HEK293T (cell line): ENCODE measurements at regions not wholly inside any gene's neighbourhood (a gene's known extent, or its start where the extent isn't known, plus 50 kb on each side); places are given as distances from the start of the nearest gene placed in this dataset.

ENCODE experiments used
- CTCF ChIA-PET: fragments of 350-600 bp; formaldehyde crosslinking; extraction: SDS; loops from one replicate; lab custom pipeline; 2021; ENCODE audit warnings: antibody characterized with exemption, inconsistent platforms; lab: Yijun Ruan, JAX
- POLR2A ChIA-PET: fragments of 350-600 bp; formaldehyde crosslinking; extraction: SDS; loops from one replicate; lab custom pipeline; 2020; ENCODE audit warnings: antibody characterized with exemption, inconsistent platforms; lab: Yijun Ruan, JAX
- DNase-seq: peaks from one replicate; pipeline ENCODE4 v3.0.0; 2012; ENCODE audit warnings: mixed read lengths; ENCODE audit errors: extremely low spot score
- ARNT ChIP-seq: fragments of 450-650 bp; IDR thresholded peaks from 2 replicates; pipeline ENCODE4 v1.6.1; 2017; ENCODE audit warnings: mild to moderate bottlenecking
- BHLHE40 ChIP-seq: fragments of 450-650 bp; IDR thresholded peaks from 2 replicates; pipeline ENCODE4 v1.6.1; 2016; ENCODE audit warnings: mild to moderate bottlenecking, moderate library complexity, borderline replicate concordance
- CTBP1 ChIP-seq: fragments of 450-650 bp; IDR thresholded peaks from 2 replicates; pipeline ENCODE4 v1.6.1; 2016; ENCODE audit warnings: borderline replicate concordance
- ELF4 ChIP-seq: fragments of 450-650 bp; IDR thresholded peaks from 2 replicates; pipeline ENCODE4 v1.6.1; 2017; ENCODE audit warnings: antibody characterized with exemption
- FOXA1 ChIP-seq: fragments of 450-650 bp; IDR thresholded peaks from 2 replicates; pipeline ENCODE4 v1.6.1; 2016; ENCODE audit warnings: mild to moderate bottlenecking
- FOXK2 ChIP-seq: fragments of 450-650 bp; IDR thresholded peaks from 2 replicates; pipeline ENCODE4 v1.6.1; 2016; ENCODE audit warnings: mild to moderate bottlenecking
- FOXM1 ChIP-seq: fragments of 450-650 bp; IDR thresholded peaks from 2 replicates; pipeline ENCODE4 v1.6.1; 2017; ENCODE audit warnings: mild to moderate bottlenecking, borderline replicate concordance
- HDGF ChIP-seq: fragments of 450-650 bp; IDR thresholded peaks from 2 replicates; pipeline ENCODE4 v1.6.1; 2017; ENCODE audit warnings: antibody characterized with exemption, borderline replicate concordance
- L3MBTL2 ChIP-seq: fragments of 450-650 bp; conservative IDR thresholded peaks from 2 replicates; pipeline ENCODE4 v1.6.1; 2016; ENCODE audit warnings: mild to moderate bottlenecking
- LEF1 ChIP-seq: fragments of 450-650 bp; IDR thresholded peaks from 2 replicates; pipeline ENCODE4 v1.6.1; 2017; ENCODE audit warnings: mild to moderate bottlenecking, borderline replicate concordance
- NFRKB ChIP-seq: fragments of 450-650 bp; IDR thresholded peaks from 2 replicates; pipeline ENCODE4 v1.6.1; 2016; ENCODE audit warnings: mild to moderate bottlenecking, moderate library complexity
- PKNOX1 ChIP-seq: fragments of 450-650 bp; IDR thresholded peaks from 2 replicates; pipeline ENCODE4 v1.6.1; 2016
- SP1 ChIP-seq: fragments of 450-650 bp; IDR thresholded peaks from 2 replicates; pipeline ENCODE4 v1.6.1; 2017
- SUZ12 ChIP-seq: fragments of 450-650 bp; IDR thresholded peaks from 2 replicates; pipeline ENCODE4 v1.6.1; 2016; ENCODE audit warnings: mild to moderate bottlenecking
- TARDBP ChIP-seq: fragments of 450-650 bp; IDR thresholded peaks from 2 replicates; pipeline ENCODE4 v1.6.1; 2016
- ZNF384 ChIP-seq: fragments of 450-650 bp; IDR thresholded peaks from 2 replicates; pipeline ENCODE4 v1.6.1; 2016

GRCh38 chr1:117719004-117719403, 113.2 kb downstream of the TENT5C start:
- POLR2A ChIA-PET, result no interaction called here
- TF ChIP-seq FOXA1 (no peak), CTBP1 (no peak), BHLHE40 (no peak), ZNF384 (no peak), SP1 (no peak), FOXM1 (no peak), NFRKB (no peak), L3MBTL2 (no peak), ELF4 (no peak), PKNOX1 (no peak), SUZ12 (no peak), LEF1 (no peak), ARNT (no peak), HDGF (no peak), FOXK2 (no peak), TARDBP (no peak)
- CTCF ChIA-PET, result no interaction called here
- no peak for DNase-seq

- ChIA-PET POLR2A (no interaction called here), CTCF (interaction anchor here (0.6 to 1.4 kb wide), 2 partner anchors 26 to 1302 kb away, joined by 3 read pairs; no protein-coding TSS in a partner anchor)
- DNase-seq, result no peak
- peak; percentile 29; the same call in 1 of the 2 replicates for TF ChIP-seq PKNOX1
- TF ChIP-seq ZNF384, result no peak
These were observed 126.4 kb downstream of the TENT5C start for GRCh38 chr1:117732065-117732797.

DNA sequence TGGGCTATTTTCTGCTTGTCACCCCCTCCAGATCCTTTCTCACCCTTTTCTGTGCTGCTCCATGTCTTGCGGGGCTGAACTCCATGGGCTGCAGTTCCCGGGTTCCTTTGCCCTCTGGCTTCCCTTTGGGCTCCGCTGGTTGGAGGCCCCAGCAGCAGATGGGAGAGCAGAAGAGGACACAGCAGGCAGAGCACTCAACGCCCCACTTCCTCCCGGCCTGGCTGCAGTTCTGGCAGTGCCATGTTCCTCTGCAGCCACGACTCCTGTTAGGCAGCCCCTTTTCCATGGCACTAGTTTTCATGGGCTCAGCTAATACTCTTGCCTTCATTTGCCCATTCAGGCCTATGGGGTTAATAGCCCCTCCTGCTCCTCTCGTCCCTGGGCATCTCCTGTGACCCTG, 127.1 kb downstream of the TENT5C start:
- TF ChIP-seq ARNT, result no peak
- TF ChIP-seq L3MBTL2, result no peak
- no peak for TF ChIP-seq SUZ12
- no peak for TF ChIP-seq HDGF
- TF ChIP-seq PKNOX1, result no peak
- no peak for TF ChIP-seq NFRKB
- POLR2A ChIA-PET, result no interaction called here
- CTCF ChIA-PET, result interaction anchor here (0.6 to 1.4 kb wide), 4 partner anchors 25 to 1689 kb away, joined by 3 read pairs; no protein-coding TSS in a partner anchor
- no peak for DNase-seq

GRCh38 chr1:117734403-117734802, 128.6 kb downstream of the TENT5C start:
- ChIA-PET POLR2A (no interaction called here), CTCF (interaction anchor here (1.0 kb wide), 1 partner anchor 20 kb away, joined by 5 read pairs; no protein-coding TSS in a partner anchor)
- TF ChIP-seq BHLHE40 (no peak), FOXA1 (no peak), LEF1 (no peak), CTBP1 (no peak), ARNT (no peak), SP1 (no peak), ZNF384 (no peak), HDGF (no peak), FOXM1 (no peak), FOXK2 (no peak), ELF4 (no peak), L3MBTL2 (no peak), PKNOX1 (no peak), SUZ12 (no peak)
- no peak for DNase-seq

GRCh38 chr1:117735045-117735992, 129.5 kb downstream of the TENT5C start:
- CTCF ChIA-PET, result interaction anchor here (1.0 kb wide), 1 partner anchor 19 kb away, joined by 5 read pairs; no protein-coding TSS in a partner anchor
- DNase-seq, result no peak
- no peak for TF ChIP-seq FOXA1
- no peak for TF ChIP-seq NFRKB
- no peak for TF ChIP-seq SP1
- no peak for TF ChIP-seq PKNOX1
- TF ChIP-seq SUZ12, result no peak
- no peak for TF ChIP-seq ZNF384
- POLR2A ChIA-PET, result interaction anchor here (0.9 kb wide), 1 partner anchor 16 kb away, joined by 3 read pairs; no protein-coding TSS in a partner anchor
